GM12892 (cell line): ENCODE measurements at regions not wholly inside any gene's neighbourhood (a gene's known extent, or its start where the extent isn't known, plus 50 kb on each side); places are given as distances from the start of the nearest gene placed in this dataset.

ENCODE experiments used
- POLR2A ChIP-seq: IDR thresholded peaks from 2 replicates; pipeline ENCODE4 v1.6.1; 2011; ENCODE audit warnings: low read depth, low read length, control low read depth
- POLR2AphosphoS5 ChIP-seq: IDR thresholded peaks from 2 replicates; pipeline ENCODE4 v1.6.1; 2011; ENCODE audit warnings: low read depth, low read length, control low read depth
- TAF1 ChIP-seq: IDR thresholded peaks from 2 replicates; pipeline ENCODE4 v1.6.1; 2011; ENCODE audit warnings: low read depth, mild to moderate bottlenecking, control low read depth, low read length, borderline replicate concordance

DNA sequence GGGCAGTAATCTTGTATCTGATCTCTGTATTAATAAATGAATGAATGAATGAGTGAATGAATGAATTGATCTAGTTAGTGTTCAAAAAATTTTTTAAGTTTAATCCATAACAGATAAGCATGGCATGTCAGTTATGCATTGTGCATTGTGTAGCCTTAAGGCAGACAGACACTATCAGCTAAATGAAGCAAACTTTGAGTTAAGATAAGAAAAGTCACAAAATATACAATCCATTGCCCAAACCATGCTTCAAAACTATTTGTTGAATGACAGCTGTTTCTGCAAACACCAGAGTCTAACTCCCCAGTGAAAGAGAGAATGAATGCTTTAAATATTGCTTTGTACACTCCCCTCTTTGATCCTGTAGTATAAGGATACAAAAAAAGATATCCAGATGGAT lies 314.3 kb upstream of the ETAA1 start:
- TF ChIP-seq POLR2AphosphoS5 (no peak), POLR2A (no peak), TAF1 (no peak)
